Liver (tissue), 8 donors: ENCODE measurements at regions not wholly inside any gene's neighbourhood (a gene's known extent, or its start where the extent isn't known, plus 50 kb on each side); places are given as distances from the start of the nearest gene placed in this dataset.

Source experiments
- DNase-seq: peaks from one replicate; pipeline ENCODE4 v3.0.0-alpha.2; 2017; ENCODE audit warnings: low spot score
- H3K27ac ChIP-seq, 2 donors: one replicate each; pipeline ENCODE4 v1.7.0; 2013; ENCODE audit warnings: inconsistent platforms in 2 of 2, low read length in 2 of 2, control low read depth in 1 of 2, low read depth in 1 of 2, mild to moderate bottlenecking in 1 of 2
- H3K27me3 ChIP-seq, 4 donors: one replicate each; pipeline versions ENCODE4 v1.6.1 to v1.7.0; 2013; ENCODE audit warnings: low read length in 3 of 4, inconsistent platforms in 1 of 4, mild to moderate bottlenecking in 1 of 4, moderate library complexity in 1 of 4; ENCODE audit not compliant: control insufficient read depth in 4 of 4, insufficient read depth in 4 of 4
- H3K36me3 ChIP-seq, 4 donors: one replicate each; pipeline versions ENCODE4 v1.6.1 to v1.7.0; 2013; ENCODE audit warnings: low read length in 3 of 4, mild to moderate bottlenecking in 3 of 4, low read depth in 1 of 4, moderate library complexity in 1 of 4; ENCODE audit not compliant: control insufficient read depth in 4 of 4, insufficient read depth in 3 of 4
- H3K4me1 ChIP-seq, 4 donors: one replicate each; pipeline versions ENCODE4 v1.6.1 to v1.7.0; 2013; ENCODE audit warnings: low read length in 3 of 4, mild to moderate bottlenecking in 3 of 4, moderate library complexity in 1 of 4; ENCODE audit not compliant: control insufficient read depth in 4 of 4, insufficient read depth in 4 of 4
- H3K4me3 ChIP-seq, 3 donors: one replicate each; pipeline versions ENCODE4 v1.6.1 to v1.7.0; 2013; ENCODE audit warnings: low read length in 3 of 3, control low read depth in 1 of 3, low read depth in 1 of 3, mild to moderate bottlenecking in 1 of 3
- H3K9ac ChIP-seq, 2 donors: one replicate each; pipeline ENCODE4 v1.7.0; 2013; ENCODE audit warnings: low read length in 2 of 2, mild to moderate bottlenecking in 2 of 2, moderate library complexity in 2 of 2, control low read depth in 1 of 2, low read depth in 1 of 2
- H3K9me3 ChIP-seq, 4 donors: one replicate each; pipeline versions ENCODE4 v1.6.1 to v1.7.0; 2013; ENCODE audit warnings: low read length in 3 of 4; ENCODE audit not compliant: control insufficient read depth in 4 of 4
- FOXA1 ChIP-seq: IDR thresholded peaks from 2 replicates; pipeline ENCODE4 v1.6.1; 2016; ENCODE audit warnings: antibody characterized with exemption
- GABPA ChIP-seq, 2 donors: IDR thresholded peaks in 1 of 2; conservative IDR thresholded peaks in 1 of 2; 2 replicates each; pipeline ENCODE4 v1.6.1; 2016; ENCODE audit warnings: antibody characterized with exemption in 2 of 2, mild to moderate bottlenecking in 1 of 2, moderate library complexity in 1 of 2
- HNF4A ChIP-seq, 2 donors: conservative IDR thresholded peaks; 2 replicates each; pipeline ENCODE4 v1.6.1; 2016; ENCODE audit warnings: antibody characterized with exemption in 2 of 2, mild to moderate bottlenecking in 2 of 2
- HNF4G ChIP-seq: IDR thresholded peaks from 2 replicates; pipeline ENCODE4 v1.6.1; 2016; ENCODE audit warnings: antibody characterized with exemption
- JUND ChIP-seq, 2 donors: IDR thresholded peaks; 2 replicates each; pipeline ENCODE4 v1.6.1; 2016; ENCODE audit warnings: antibody characterized with exemption in 2 of 2
- NR2F2 ChIP-seq: IDR thresholded peaks from 2 replicates; pipeline ENCODE4 v1.6.1; 2016; ENCODE audit warnings: antibody characterized with exemption
- RXRA ChIP-seq, 2 donors: IDR thresholded peaks; 2 replicates each; pipeline ENCODE4 v1.6.1; 2017 to 2018; ENCODE audit warnings: antibody characterized with exemption in 2 of 2, mild to moderate bottlenecking in 1 of 2
- TAF1 ChIP-seq: conservative IDR thresholded peaks from 2 replicates; pipeline ENCODE4 v1.6.1; 2016; ENCODE audit warnings: antibody characterized with exemption, mild to moderate bottlenecking
- WGBS: extraction: QIAGEN DNeasy Blood & Tissue Kit; methylation state at CpG from one replicate; pipeline ENCODE4 v1.1.7; 2013; 5-methylcytosine and 5-hydroxymethylcytosine counted together
- TF ChIP-seq, protein P1 (sequence below): IDR thresholded peaks from 2 replicates; pipeline ENCODE4 v1.6.1; 2016; ENCODE audit warnings: antibody characterized with exemption
- TF ChIP-seq, protein P2 (sequence below): IDR thresholded peaks from 2 replicates; pipeline ENCODE4 v1.6.1; 2016; ENCODE audit warnings: antibody characterized with exemption
- TF ChIP-seq, protein P3 (sequence below): IDR thresholded peaks from 2 replicates; pipeline ENCODE4 v1.6.1; 2016; ENCODE audit warnings: antibody characterized with exemption, mild to moderate bottlenecking
- TF ChIP-seq, protein P4 (sequence below): IDR thresholded peaks from 2 replicates; pipeline ENCODE4 v1.6.1; 2016; ENCODE audit warnings: antibody characterized with exemption
- TF ChIP-seq, protein P5 (sequence below): fragments of 150-350 bp; IDR thresholded peaks from 2 replicates; pipeline ENCODE4 v1.5.1; 2017; ENCODE audit warnings: improper control_type of control experiment, low read depth, low read length; ENCODE audit not compliant: missing input control
- donor health status: healthy.
- donor health status: healthy.
- donor health status: healthy.
- donor health status: healthy.
- donor health status: healthy.

DNA sequence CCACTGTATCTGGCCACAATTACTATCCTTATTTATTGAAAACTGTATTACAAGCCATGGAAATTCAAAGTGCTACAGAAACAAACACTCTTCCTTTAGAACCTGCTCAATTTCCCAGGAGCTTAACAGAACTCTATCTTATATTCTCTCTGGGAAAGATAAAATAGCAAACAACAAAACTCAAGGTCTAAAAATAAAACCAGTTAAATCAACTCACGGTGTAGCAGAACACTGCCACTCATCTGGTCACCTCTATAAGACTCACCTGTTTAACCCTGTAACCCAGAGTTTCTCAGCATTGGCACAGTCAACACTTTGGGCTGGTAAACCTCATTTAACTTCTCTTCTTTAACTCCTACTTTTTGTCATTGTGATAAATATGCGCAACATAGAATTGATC is 348.9 kb downstream of the DCHS2 start:
- Histone ChIP-seq H3K36me3 (no peaks in the 10 kb centered on the region), H3K9me3 (no peaks in the 10 kb centered on the region), H3K27me3 (no peaks in the 10 kb centered on the region), H3K9ac (no peak overlapping the region), H3K4me1 (no peaks in the 10 kb centered on the region), H3K27ac (no peak overlapping the region), H3K4me3 (no peak overlapping the region)
- WGBS = 84% methylated on average over 2 of the region's 2 CpGs
- TF ChIP-seq, protein P1, sequence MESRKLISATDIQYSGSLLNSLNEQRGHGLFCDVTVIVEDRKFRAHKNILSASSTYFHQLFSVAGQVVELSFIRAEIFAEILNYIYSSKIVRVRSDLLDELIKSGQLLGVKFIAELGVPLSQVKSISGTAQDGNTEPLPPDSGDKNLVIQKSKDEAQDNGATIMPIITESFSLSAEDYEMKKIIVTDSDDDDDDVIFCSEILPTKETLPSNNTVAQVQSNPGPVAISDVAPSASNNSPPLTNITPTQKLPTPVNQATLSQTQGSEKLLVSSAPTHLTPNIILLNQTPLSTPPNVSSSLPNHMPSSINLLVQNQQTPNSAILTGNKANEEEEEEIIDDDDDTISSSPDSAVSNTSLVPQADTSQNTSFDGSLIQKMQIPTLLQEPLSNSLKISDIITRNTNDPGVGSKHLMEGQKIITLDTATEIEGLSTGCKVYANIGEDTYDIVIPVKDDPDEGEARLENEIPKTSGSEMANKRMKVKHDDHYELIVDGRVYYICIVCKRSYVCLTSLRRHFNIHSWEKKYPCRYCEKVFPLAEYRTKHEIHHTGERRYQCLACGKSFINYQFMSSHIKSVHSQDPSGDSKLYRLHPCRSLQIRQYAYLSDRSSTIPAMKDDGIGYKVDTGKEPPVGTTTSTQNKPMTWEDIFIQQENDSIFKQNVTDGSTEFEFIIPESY = no peak
- no peak for TF ChIP-seq TAF1
- no peak for TF ChIP-seq NR2F2
- TF ChIP-seq, protein P2, sequence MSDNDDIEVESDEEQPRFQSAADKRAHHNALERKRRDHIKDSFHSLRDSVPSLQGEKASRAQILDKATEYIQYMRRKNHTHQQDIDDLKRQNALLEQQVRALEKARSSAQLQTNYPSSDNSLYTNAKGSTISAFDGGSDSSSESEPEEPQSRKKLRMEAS = no peak
- TF ChIP-seq, protein P3, sequence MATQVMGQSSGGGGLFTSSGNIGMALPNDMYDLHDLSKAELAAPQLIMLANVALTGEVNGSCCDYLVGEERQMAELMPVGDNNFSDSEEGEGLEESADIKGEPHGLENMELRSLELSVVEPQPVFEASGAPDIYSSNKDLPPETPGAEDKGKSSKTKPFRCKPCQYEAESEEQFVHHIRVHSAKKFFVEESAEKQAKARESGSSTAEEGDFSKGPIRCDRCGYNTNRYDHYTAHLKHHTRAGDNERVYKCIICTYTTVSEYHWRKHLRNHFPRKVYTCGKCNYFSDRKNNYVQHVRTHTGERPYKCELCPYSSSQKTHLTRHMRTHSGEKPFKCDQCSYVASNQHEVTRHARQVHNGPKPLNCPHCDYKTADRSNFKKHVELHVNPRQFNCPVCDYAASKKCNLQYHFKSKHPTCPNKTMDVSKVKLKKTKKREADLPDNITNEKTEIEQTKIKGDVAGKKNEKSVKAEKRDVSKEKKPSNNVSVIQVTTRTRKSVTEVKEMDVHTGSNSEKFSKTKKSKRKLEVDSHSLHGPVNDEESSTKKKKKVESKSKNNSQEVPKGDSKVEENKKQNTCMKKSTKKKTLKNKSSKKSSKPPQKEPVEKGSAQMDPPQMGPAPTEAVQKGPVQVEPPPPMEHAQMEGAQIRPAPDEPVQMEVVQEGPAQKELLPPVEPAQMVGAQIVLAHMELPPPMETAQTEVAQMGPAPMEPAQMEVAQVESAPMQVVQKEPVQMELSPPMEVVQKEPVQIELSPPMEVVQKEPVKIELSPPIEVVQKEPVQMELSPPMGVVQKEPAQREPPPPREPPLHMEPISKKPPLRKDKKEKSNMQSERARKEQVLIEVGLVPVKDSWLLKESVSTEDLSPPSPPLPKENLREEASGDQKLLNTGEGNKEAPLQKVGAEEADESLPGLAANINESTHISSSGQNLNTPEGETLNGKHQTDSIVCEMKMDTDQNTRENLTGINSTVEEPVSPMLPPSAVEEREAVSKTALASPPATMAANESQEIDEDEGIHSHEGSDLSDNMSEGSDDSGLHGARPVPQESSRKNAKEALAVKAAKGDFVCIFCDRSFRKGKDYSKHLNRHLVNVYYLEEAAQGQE = no peak
- no peak for TF ChIP-seq HNF4G
- TF ChIP-seq RXRA (IDR thresholded peaks at IDR 0.05) = no peak
- TF ChIP-seq, protein P4, sequence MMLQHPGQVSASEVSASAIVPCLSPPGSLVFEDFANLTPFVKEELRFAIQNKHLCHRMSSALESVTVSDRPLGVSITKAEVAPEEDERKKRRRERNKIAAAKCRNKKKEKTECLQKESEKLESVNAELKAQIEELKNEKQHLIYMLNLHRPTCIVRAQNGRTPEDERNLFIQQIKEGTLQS = no peak
- no peak for TF ChIP-seq GABPA (IDR thresholded peaks at IDR 0.05 in 1 of 2, conservative IDR thresholded peaks at IDR 0.05 in 1 of 2)
- no peak for TF ChIP-seq JUND (IDR thresholded peaks at IDR 0.05)
- TF ChIP-seq FOXA1 = no peak
- TF ChIP-seq, protein P5, sequence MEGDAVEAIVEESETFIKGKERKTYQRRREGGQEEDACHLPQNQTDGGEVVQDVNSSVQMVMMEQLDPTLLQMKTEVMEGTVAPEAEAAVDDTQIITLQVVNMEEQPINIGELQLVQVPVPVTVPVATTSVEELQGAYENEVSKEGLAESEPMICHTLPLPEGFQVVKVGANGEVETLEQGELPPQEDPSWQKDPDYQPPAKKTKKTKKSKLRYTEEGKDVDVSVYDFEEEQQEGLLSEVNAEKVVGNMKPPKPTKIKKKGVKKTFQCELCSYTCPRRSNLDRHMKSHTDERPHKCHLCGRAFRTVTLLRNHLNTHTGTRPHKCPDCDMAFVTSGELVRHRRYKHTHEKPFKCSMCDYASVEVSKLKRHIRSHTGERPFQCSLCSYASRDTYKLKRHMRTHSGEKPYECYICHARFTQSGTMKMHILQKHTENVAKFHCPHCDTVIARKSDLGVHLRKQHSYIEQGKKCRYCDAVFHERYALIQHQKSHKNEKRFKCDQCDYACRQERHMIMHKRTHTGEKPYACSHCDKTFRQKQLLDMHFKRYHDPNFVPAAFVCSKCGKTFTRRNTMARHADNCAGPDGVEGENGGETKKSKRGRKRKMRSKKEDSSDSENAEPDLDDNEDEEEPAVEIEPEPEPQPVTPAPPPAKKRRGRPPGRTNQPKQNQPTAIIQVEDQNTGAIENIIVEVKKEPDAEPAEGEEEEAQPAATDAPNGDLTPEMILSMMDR = no peak
- no peak for DNase-seq

DNA sequence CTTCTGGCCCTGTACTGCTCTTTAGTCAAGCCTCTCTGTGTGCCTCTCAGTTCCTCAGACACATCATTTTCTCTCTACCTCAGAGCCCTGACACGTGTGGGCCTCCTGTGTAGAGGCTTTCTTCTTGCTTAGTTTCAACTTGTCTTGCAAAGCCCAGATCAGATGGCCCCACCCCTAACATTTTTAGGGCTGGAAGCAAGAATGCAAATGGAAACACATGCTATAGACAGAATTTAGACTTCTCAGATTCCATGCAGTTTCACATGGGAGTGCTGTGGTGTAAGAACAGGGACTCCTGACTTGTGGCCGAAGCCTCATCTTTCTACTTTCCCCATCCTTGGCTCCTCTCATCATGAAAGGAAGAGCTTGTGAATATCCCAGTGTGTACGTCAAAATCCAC is 350.7 kb downstream of the DCHS2 start:
- 79% methylated on average over 3 of the region's 3 CpGs for WGBS
- no peak for DNase-seq
- Histone ChIP-seq H3K36me3 (no peaks in the 10 kb centered on the region), H3K27ac (no peak overlapping the region), H3K4me3 (no peak overlapping the region), H3K9me3 (no peaks in the 10 kb centered on the region), H3K27me3 (no peaks in the 10 kb centered on the region), H3K9ac (no peak overlapping the region), H3K4me1 (no peaks in the 10 kb centered on the region)
- TF ChIP-seq NR2F2 (no peak), HNF4A (conservative IDR thresholded peaks at IDR 0.05) (no peak), GABPA (IDR thresholded peaks at IDR 0.05 in 1 of 2, conservative IDR thresholded peaks at IDR 0.05 in 1 of 2) (no peak), HNF4G (no peak)
